ENCODE measurements at regions not wholly inside any gene's neighbourhood (a gene's known extent, or its start where the extent isn't known, plus 50 kb on each side); places are given as distances from the start of the nearest gene placed in this dataset.

GRCh38 chr20:51889466-51889865, 87.1 kb upstream of the SALL4 start:
- no peak overlapping the region for H3K4me3 ChIP-seq (ENCODE audit: low read depth in 1 of 3, low read length in 3 of 3)
- no peak overlapping the region for H3K27ac ChIP-seq (ENCODE audit: low read depth in 1 of 2, low read length in 2 of 2)
- H3K36me3 ChIP-seq (ENCODE audit: control insufficient read depth in 4 of 4, insufficient read depth in 3 of 4, low read depth in 1 of 4, low read length in 3 of 4) = no peaks in the 10 kb centered on the region

More at GRCh38 chr20:51889466-51889865, 87.1 kb upstream of the SALL4 start:
- TF ChIP-seq SP1 (IDR thresholded peaks at IDR 0.05) (no peak), HNF4G (IDR thresholded peaks at IDR 0.05) (no peak), REST (IDR thresholded peaks at IDR 0.05) (no peak), RAD21 (IDR thresholded peaks at IDR 0.05) (no peak), NR2F2 (IDR thresholded peaks at IDR 0.05) (no peak), RXRA (IDR thresholded peaks at IDR 0.05) (no peak), ZBTB33 (IDR thresholded peaks at IDR 0.05) (no peak), TAF1 (conservative IDR thresholded peaks at IDR 0.05) (no peak), GABPA (IDR thresholded peaks at IDR 0.05 in 1 of 2, conservative IDR thresholded peaks at IDR 0.05 in 1 of 2) (no peak), FOXA2 (IDR thresholded peaks at IDR 0.05) (no peak), JUND (IDR thresholded peaks at IDR 0.05) (no peak), CTCF (IDR thresholded peaks at IDR 0.05; ENCODE audit: low read depth, low read length, missing input control) (no peak), FOXA1 (IDR thresholded peaks at IDR 0.05) (no peak), EGR1 (IDR thresholded peaks at IDR 0.05; ENCODE audit: low read depth in 2 of 2) (no peak), HNF4A (conservative IDR thresholded peaks at IDR 0.05) (no peak), MAX (IDR thresholded peaks at IDR 0.05) (no peak), ATF3 (IDR thresholded peaks at IDR 0.05) (no peak), YY1 (IDR thresholded peaks at IDR 0.05) (no peak)
- Histone ChIP-seq H3K27me3 (ENCODE audit: control insufficient read depth in 4 of 4, insufficient read depth in 4 of 4, low read length in 3 of 4) (peaks cover 0 to 2% (median 0%) of the 10 kb centered on the region in 4 donors), H3K4me1 (ENCODE audit: control insufficient read depth in 4 of 4, insufficient read depth in 4 of 4, low read length in 3 of 4) (no peaks in the 10 kb centered on the region), H3K9ac (ENCODE audit: low read depth in 1 of 2, low read length in 2 of 2) (no peak overlapping the region), H3K9me3 (ENCODE audit: control insufficient read depth in 4 of 4, low read length in 3 of 4) (no peaks in the 10 kb centered on the region)
- WGBS = 32% methylated on average over 4 of the region's 4 CpGs
- no peak for DNase-seq (ENCODE audit: low spot score)

All from liver (tissue), 8 donors.